Activated CD4-positive, CD25-positive, alpha-beta regulatory T cell treated with anti-CD3 and anti-CD28 coated beads, Interleukin-2, amount 50 U/mL, for 72 hours (primary cell): ENCODE measurements at regions not wholly inside any gene's neighbourhood (a gene's known extent, or its start where the extent isn't known, plus 50 kb on each side); places are given as distances from the start of the nearest gene placed in this dataset.
"Not testable (repeated sequence)": the region's sequence is repeated elsewhere in the genome, so short reads cannot be mapped to it uniquely, and the experiment has no call there.

ENCODE experiments used
- DNase-seq: peaks from one replicate; pipeline ENCODE4 v3.0.0; 2021

DNA sequence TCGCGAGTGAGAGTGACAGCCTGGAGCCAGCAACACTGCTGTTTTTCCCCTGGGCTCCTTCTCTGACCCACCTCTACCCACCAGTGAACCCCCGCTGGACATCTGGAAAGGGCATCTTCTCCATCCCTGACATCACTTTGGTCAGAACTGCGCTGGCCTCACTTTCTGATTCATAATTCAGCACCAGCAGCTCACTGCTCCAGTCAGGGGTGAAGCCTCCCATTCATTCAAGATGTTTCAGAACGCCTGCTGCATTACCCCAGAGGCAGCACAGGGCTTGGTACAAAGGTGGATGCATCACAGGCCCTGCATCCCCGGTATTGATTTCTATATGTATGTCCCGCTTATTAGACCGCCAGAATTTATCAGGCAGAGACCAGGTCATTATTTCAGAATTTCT is 182.8 kb upstream of the TSHZ3 start:
- no peak for DNase-seq

GRCh38 chr19:31533114-31533513 is 183.9 kb upstream of the TSHZ3 start:
- DNase-seq, result no peak

GRCh38 chr19:31534231-31534630 is 185.0 kb upstream of the TSHZ3 start:
- DNase-seq, result no peak

GRCh38 chr19:31534786-31535657 is 185.8 kb upstream of the TSHZ3 start:
- DNase-seq, result no peak

- DNase-seq, result no peak
Observed at GRCh38 chr19:31535691-31536460, 186.6 kb upstream of the TSHZ3 start.

GRCh38 chr19:31537136-31537535 is 187.9 kb upstream of the TSHZ3 start:
- no peak for DNase-seq

DNA sequence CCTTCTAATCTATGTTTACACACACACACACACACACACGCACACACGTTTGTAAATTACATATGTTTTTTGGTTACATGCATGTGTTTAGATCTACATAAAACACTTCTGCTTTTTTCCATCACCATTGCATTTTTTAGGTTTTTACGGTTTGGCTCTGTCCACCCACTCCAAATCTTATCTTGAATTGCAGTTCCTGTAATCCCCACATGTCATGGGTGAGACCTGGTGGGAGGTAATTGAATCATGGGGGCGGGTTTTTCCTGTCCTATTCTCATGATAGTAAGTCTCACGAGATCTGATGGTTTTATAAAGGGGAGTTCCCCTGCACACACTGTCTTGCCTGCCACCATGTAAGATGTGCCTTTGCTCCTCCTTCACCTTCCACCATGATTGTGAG is 188.7 kb upstream of the TSHZ3 start:
- not testable (repeated sequence) for DNase-seq

GRCh38 chr19:31538879-31539278 is 189.6 kb upstream of the TSHZ3 start:
- DNase-seq, result no peak

GRCh38 chr19:31539386-31539785 is 190.2 kb upstream of the TSHZ3 start:
- no peak for DNase-seq

GRCh38 chr19:31541396-31541795 is 192.2 kb upstream of the TSHZ3 start:
- DNase-seq, result no peak

DNA sequence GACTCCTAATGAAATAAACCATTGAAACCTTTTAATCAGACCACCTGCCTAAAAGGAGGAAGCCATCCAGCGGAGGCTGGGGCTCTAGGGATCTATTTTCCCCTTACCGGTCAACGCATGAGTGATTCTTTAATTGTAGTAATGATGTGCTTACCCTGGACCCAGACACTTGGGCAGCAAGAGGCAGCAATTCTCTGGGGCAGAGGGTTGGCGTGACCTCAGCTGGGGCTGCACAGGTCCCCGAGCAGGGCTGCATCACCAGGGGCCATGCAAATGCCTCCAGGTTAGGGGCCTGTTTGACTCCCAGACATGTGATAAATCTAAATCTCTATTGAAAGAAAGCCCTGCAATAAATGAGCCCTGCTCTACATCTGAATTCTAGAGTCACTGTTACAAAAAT is 194.2 kb upstream of the TSHZ3 start:
- DNase-seq, result no peak

DNA sequence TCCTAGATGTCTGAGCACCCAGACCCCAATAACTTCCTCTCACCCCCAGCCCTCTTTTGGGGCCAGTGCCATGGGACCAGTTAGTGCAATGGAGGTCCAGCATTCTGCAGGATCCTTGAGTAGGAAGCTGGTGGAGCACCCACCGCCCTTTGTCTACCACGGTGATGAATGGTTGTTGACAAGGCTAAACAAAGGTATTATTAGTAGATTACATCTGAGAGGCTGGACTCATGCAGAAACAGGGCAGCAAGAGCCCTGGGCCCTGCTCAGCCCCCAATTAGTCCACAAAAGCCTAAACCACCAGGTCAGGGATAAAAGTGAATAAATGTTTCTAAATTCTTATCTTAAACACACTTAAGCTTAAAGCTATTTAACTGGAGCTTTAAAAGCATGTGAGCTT is 196.5 kb upstream of the TSHZ3 start:
- DNase-seq, result no peak

DNA sequence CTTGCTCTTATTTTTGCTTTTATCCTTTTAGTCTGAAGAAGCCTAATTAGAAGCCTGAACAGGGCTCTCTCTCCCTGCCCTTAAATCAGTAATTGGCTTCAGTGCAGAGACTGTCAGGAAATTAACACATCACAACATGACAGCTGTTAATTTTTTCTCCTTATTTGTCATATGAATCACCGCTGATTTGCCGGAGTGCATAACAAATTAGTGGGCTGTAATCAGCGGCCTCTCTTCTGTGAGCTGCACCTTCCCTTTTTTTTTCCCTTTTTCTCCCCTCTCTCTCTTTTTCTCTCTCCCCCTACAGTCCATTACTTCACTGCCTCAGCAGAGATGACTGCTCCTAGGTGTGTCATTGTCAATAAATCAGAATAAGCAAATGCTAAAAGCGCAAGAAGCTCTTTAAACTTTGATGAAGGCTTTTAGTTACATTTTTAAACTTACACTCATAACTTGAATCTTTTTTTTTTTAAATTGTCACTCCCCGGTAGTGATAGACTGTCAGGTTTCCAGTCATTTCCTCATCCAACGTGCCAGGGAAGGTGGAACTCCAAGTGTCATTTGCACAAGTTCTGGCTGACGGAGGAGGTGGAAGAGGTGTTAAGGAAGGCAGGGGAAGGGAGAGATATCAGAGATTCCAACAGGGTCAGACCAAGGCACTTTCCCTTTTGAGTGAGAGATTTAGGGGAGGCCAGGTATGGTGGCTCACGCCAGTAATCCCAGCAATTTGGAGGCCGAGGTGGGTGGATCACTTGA is 197.1 kb upstream of the TSHZ3 start:
- no peak for DNase-seq

DNA sequence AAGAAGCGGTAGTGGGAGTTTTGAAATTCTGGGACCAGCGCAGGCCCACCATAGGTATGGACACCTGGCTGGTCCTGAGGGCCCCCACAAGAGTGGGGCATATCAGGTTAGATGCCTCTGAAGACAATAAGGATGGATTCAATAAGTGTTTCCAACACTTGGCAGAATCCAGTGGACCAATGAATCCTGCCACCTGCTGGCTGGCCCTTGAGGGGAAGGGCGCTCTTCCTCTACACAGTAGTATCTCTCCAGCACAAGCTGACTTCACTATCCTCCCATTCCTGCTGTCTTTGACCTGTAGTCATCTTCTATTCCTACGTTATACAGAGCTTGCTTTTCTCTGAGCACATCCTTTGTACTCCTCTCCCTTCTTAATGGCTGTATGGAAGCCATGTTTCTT is 199.7 kb upstream of the TSHZ3 start:
- no peak for DNase-seq

GRCh38 chr19:31553112-31553845 is 204.0 kb upstream of the TSHZ3 start:
- DNase-seq, result no peak

DNA sequence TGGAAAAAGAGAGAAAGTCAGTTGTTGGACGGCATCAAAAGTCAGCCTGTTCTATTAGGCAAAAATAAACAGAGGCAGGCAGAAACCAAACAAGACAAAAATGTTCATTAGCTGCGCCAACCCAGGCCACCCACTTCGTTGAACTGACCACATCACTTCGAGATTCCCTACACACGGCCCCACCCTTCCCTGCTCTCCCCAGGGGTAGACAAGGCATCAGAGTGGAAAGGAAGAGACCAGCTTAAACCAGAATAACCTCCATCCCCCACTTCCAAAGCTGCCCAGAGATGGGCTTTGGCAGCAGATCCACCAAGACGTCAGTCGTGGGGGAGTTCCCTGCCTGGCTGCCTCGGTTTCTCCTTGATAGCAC is 204.6 kb upstream of the TSHZ3 start:
- no peak for DNase-seq

- no peak for DNase-seq
Observed at GRCh38 chr19:31554360-31554759, 205.1 kb upstream of the TSHZ3 start.

DNA sequence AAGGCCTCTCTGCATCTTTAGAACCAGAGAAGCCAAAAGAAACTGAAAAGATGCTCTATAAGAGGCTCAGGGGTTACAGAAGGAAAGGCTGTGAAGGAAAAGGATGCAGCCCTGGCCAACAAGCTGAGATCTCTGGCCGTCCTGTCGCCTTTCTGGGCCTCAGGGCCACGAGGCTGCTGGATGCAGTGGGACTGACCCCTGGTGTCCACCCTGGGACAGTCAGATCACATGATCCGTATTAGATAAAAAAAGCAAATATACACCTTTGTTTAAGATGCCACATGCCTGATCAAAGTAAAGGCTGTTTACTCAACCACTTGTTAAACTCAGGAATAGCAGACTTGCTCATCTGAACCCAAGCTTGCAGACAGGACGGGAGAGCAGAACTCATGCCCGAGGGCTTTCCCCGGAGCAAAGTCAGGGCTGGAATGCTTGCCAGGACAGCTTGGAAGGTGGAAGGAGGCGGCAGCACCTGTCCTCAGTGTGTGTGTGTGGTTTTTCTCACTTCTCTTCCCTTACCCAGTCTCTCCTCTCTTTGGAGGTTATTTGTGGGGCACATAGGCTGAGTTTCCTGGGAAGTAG is 206.5 kb upstream of the TSHZ3 start:
- no peak for DNase-seq

- no peak for DNase-seq
Observed at GRCh38 chr19:31559494-31559893, 210.3 kb upstream of the TSHZ3 start.

- DNase-seq, result no peak
Observed at GRCh38 chr19:31560086-31561060, 211.1 kb upstream of the TSHZ3 start.

- DNase-seq, result no peak
Observed at GRCh38 chr19:31562966-31563612, 213.9 kb upstream of the TSHZ3 start.
